ENCODE measurements at regions not wholly inside any gene's neighbourhood (a gene's known extent, or its start where the extent isn't known, plus 50 kb on each side); places are given as distances from the start of the nearest gene placed in this dataset.
"Not testable (repeated sequence)": the region's sequence is repeated elsewhere in the genome, so short reads cannot be mapped to it uniquely, and the experiment has no call there.

DNA sequence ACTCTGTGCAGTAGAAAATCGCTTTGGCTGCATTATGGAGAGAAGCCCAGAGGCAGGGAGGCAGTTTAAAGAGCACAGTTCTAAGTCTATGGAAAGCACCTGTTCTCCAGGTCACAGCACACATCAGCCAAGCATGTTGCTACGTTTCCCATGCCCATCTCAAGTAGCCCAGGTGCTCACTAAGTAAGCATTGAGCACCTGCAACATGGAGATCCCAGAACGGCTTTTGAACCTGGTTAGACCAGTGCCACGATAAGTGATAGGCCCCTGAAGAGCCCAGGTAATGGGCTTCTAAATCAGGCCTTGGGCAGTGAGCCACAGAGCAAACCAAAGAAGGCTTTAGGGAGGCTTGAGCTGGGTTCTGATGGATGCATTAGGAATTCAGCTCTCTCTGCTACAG, 186.2 kb downstream of the C1orf94 start:
- H3K27ac ChIP-seq (ENCODE audit: low read depth, low read length) = no peak overlapping the region

DNA sequence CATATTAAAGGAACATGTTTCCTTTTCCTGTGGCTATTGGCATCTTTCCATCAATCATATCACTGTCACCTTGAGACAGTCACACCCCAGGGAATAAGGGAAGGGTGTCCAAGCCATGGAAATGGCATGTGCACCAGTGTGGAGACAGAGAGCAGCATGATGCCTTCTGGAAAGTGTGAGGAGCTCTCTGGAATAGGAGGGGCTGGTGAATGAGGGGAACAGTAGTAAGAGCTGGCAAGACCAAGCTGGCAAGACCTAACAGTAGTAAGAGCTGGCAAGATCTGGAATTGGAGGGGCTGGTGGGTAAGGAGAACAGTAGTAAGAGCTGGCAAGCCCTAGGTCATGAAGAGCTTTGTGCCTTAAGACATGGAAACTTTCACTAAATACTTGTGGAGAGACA, 186.7 kb downstream of the C1orf94 start:
- no peaks in the 10 kb centered on the region for H3K36me3 ChIP-seq (ENCODE audit: control insufficient read depth, insufficient read depth, low read length)
- no peaks in the 10 kb centered on the region for H3K27me3 ChIP-seq (ENCODE audit: control insufficient read depth, insufficient read depth, low read length)
- DNase-seq (ENCODE audit: low read depth in 4 of 6, low spot score in 6 of 6) = no peak
- no peak overlapping the region for H3K27ac ChIP-seq (ENCODE audit: low read depth, low read length)
- H3K9me3 ChIP-seq (ENCODE audit: control insufficient read depth, insufficient read depth, low read length) = no peaks in the 10 kb centered on the region
- no peaks in the 10 kb centered on the region for H3K4me1 ChIP-seq (ENCODE audit: control insufficient read depth, insufficient read depth, low read length)
- H3K4me3 ChIP-seq (ENCODE audit: low read depth, low read length) = no peak overlapping the region

More for the DNA sequence above, 186.2 kb downstream of the C1orf94 start:
- no peaks in the 10 kb centered on the region for H3K27me3 ChIP-seq (ENCODE audit: control insufficient read depth, insufficient read depth, low read length)
- WGBS (ENCODE audit: insufficient coverage) = 75% methylated on average over 4 of the region's 4 CpGs
- DNase-seq (ENCODE audit: low read depth in 4 of 6, low spot score in 6 of 6) = peak in 1 of 6 donors; percentile 42
- H3K4me1 ChIP-seq (ENCODE audit: control insufficient read depth, insufficient read depth, low read length) = no peaks in the 10 kb centered on the region
- no peaks in the 10 kb centered on the region for H3K36me3 ChIP-seq (ENCODE audit: control insufficient read depth, insufficient read depth, low read length)
- H3K4me3 ChIP-seq (ENCODE audit: low read depth, low read length) = no peak overlapping the region
- H3K9me3 ChIP-seq (ENCODE audit: control insufficient read depth, insufficient read depth, low read length) = no peaks in the 10 kb centered on the region

DNA sequence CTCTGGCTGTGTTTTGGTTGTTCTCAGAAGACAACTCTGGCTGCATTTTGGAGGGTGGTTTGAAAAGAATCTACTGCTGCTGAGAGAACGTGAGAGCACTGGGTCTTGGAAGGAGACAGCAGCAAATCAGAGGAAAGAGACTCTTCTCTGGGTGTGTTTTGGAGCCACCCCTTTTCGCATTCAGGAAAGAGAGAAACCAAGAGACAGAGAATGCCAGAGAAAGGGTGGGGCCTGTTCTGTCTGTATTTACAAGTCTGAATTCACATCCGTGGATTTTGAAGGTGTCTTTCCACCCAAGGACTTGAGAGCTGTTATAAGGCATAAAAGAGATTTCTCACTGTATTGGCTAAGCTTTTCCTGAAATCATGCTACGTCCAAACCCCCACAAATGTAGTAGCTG, 187.2 kb downstream of the C1orf94 start:
- H3K4me1 ChIP-seq (ENCODE audit: control insufficient read depth, insufficient read depth, low read length) = no peaks in the 10 kb centered on the region
- 80% methylated on average over 3 of the region's 4 CpGs for WGBS (ENCODE audit: insufficient coverage)
- H3K36me3 ChIP-seq (ENCODE audit: control insufficient read depth, insufficient read depth, low read length) = no peaks in the 10 kb centered on the region
- H3K9me3 ChIP-seq (ENCODE audit: control insufficient read depth, insufficient read depth, low read length) = no peaks in the 10 kb centered on the region
- no peak overlapping the region for H3K27ac ChIP-seq (ENCODE audit: low read depth, low read length)
- H3K4me3 ChIP-seq (ENCODE audit: low read depth, low read length) = no peak overlapping the region
- no peaks in the 10 kb centered on the region for H3K27me3 ChIP-seq (ENCODE audit: control insufficient read depth, insufficient read depth, low read length)
- no peak for DNase-seq (ENCODE audit: low read depth in 4 of 6, low spot score in 6 of 6)

DNA sequence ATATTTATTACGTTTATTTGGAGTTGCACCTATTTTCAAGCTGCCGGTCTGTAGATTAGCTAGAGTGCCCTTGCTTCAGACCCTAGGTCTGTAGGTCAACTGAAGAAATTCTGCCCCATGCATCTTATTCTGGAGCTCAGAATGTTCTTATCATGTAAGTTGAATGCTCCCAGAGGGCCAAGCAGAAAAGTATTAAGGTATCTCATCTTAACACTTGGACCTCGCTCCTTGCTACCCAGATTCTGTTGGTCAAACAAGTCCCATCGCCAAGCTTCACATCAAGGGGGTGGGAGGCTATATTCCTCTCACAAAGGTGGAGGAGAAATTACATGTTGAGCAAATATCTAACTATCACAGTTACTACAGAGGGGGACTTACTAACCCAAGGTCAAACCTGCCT, 187.7 kb downstream of the C1orf94 start:
- H3K27ac ChIP-seq (ENCODE audit: low read depth, low read length) = no peak overlapping the region
- no peak overlapping the region for H3K4me3 ChIP-seq (ENCODE audit: low read depth, low read length)
- no peaks in the 10 kb centered on the region for H3K27me3 ChIP-seq (ENCODE audit: control insufficient read depth, insufficient read depth, low read length)
- WGBS (ENCODE audit: insufficient coverage) = 100% methylated on average over 2 of the region's 4 CpGs
- no peak for DNase-seq (ENCODE audit: low read depth in 4 of 6, low spot score in 6 of 6)
- H3K36me3 ChIP-seq (ENCODE audit: control insufficient read depth, insufficient read depth, low read length) = no peaks in the 10 kb centered on the region
- no peaks in the 10 kb centered on the region for H3K4me1 ChIP-seq (ENCODE audit: control insufficient read depth, insufficient read depth, low read length)
- H3K9me3 ChIP-seq (ENCODE audit: control insufficient read depth, insufficient read depth, low read length) = no peaks in the 10 kb centered on the region

DNA sequence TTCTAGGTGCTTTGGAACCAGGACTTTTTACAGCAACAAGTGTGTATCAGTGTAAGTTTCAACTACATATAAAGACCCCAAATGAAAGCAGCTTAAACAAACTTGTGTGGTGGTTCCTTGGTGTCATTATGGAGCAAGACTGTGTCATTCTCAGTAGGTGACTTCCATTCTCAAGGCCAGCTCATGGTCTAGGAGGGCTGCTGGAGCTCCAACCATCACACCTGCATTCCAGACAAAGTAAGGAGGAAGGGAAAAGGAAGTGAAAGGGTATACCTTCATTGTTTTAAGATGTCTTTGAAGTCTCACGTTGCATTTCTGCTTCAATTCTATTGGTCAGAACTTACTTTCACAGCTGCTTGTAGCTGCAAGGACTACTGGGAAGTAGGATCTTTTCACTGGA, 188.6 kb downstream of the C1orf94 start:
- DNase-seq (ENCODE audit: low read depth in 4 of 6, low spot score in 6 of 6) = no peak
- Histone ChIP-seq H3K9me3 (ENCODE audit: control insufficient read depth, insufficient read depth, low read length) (no peaks in the 10 kb centered on the region), H3K4me3 (ENCODE audit: low read depth, low read length) (no peak overlapping the region), H3K4me1 (ENCODE audit: control insufficient read depth, insufficient read depth, low read length) (no peaks in the 10 kb centered on the region), H3K27ac (ENCODE audit: low read depth, low read length) (no peak overlapping the region), H3K36me3 (ENCODE audit: control insufficient read depth, insufficient read depth, low read length) (no peaks in the 10 kb centered on the region), H3K27me3 (ENCODE audit: control insufficient read depth, insufficient read depth, low read length) (no peaks in the 10 kb centered on the region)
- WGBS (ENCODE audit: insufficient coverage) = no CpG with 5 or more reads among the region's 1 CpG

DNA sequence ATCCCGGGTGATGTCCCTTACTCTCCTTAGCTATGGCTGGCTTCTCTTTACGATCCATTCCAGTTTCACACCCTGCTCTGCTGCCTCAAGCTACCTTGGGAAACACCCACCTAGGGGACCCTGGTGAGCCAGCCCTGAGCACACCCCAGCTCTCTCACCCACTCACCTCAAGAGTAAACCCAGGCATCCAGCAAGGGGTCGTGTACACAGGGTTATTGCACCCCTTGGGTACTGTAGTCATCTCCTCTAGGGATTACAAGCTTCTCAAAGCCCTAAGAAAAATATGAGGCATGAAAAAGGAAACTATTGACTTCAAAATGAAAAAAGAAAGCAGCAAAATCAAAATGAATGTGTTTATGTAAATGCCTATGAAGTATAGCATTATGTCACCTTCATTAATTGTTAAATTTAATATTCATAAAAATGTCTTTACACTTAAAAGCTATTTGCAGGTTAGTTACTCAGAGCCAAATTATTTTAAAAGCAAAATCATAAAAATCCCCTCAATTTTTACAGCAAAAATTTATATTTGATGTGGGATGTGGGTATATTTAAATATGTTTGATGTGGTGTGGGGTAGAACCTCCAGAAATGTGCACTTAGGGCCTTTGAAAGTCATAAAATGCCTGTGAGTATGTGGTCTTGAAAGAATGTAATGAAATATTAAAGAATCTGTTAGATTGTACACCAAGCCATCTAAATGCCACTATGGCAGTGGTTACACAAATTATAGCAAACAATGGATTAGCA, 190.3 kb downstream of the C1orf94 start:
- no peak overlapping the region for H3K27ac ChIP-seq (ENCODE audit: low read depth, low read length)
- no peaks in the 10 kb centered on the region for H3K4me1 ChIP-seq (ENCODE audit: control insufficient read depth, insufficient read depth, low read length)
- H3K27me3 ChIP-seq (ENCODE audit: control insufficient read depth, insufficient read depth, low read length) = no peaks in the 10 kb centered on the region
- no peak overlapping the region for H3K4me3 ChIP-seq (ENCODE audit: low read depth, low read length)
- DNase-seq (ENCODE audit: low read depth in 4 of 6, low spot score in 6 of 6) = no peak
- no peaks in the 10 kb centered on the region for H3K36me3 ChIP-seq (ENCODE audit: control insufficient read depth, insufficient read depth, low read length)
- no peaks in the 10 kb centered on the region for H3K9me3 ChIP-seq (ENCODE audit: control insufficient read depth, insufficient read depth, low read length)
- 43% methylated on average over 1 of the region's 3 CpGs for WGBS (ENCODE audit: insufficient coverage)

DNA sequence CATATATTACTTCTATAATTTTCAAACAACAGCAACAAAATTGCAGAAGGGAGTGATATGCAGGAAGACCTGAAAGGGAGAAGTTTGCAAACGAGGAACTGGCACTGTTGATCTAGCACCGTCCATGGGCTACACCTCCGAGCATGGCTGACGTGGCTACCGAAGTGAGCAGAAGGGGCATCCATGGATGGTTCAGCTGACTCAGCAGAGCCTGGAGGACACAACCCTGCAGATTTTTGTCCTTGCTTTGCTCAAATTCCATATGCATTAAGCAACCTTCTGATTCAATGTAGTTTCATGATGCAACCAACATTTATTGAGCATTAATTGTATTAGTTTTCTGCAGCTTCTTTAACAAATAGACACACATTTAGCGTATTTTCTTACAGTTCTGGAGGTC, 191.2 kb downstream of the C1orf94 start:
- no peaks in the 10 kb centered on the region for H3K27me3 ChIP-seq (ENCODE audit: control insufficient read depth, insufficient read depth, low read length)
- H3K4me1 ChIP-seq (ENCODE audit: control insufficient read depth, insufficient read depth, low read length) = no peaks in the 10 kb centered on the region
- H3K36me3 ChIP-seq (ENCODE audit: control insufficient read depth, insufficient read depth, low read length) = no peaks in the 10 kb centered on the region
- H3K4me3 ChIP-seq (ENCODE audit: low read depth, low read length) = no peak overlapping the region
- no peak for DNase-seq (ENCODE audit: low read depth in 4 of 6, low spot score in 6 of 6)
- 91% methylated on average over 5 of the region's 6 CpGs for WGBS (ENCODE audit: insufficient coverage)
- no peak overlapping the region for H3K27ac ChIP-seq (ENCODE audit: low read depth, low read length)
- no peaks in the 10 kb centered on the region for H3K9me3 ChIP-seq (ENCODE audit: control insufficient read depth, insufficient read depth, low read length)

DNA sequence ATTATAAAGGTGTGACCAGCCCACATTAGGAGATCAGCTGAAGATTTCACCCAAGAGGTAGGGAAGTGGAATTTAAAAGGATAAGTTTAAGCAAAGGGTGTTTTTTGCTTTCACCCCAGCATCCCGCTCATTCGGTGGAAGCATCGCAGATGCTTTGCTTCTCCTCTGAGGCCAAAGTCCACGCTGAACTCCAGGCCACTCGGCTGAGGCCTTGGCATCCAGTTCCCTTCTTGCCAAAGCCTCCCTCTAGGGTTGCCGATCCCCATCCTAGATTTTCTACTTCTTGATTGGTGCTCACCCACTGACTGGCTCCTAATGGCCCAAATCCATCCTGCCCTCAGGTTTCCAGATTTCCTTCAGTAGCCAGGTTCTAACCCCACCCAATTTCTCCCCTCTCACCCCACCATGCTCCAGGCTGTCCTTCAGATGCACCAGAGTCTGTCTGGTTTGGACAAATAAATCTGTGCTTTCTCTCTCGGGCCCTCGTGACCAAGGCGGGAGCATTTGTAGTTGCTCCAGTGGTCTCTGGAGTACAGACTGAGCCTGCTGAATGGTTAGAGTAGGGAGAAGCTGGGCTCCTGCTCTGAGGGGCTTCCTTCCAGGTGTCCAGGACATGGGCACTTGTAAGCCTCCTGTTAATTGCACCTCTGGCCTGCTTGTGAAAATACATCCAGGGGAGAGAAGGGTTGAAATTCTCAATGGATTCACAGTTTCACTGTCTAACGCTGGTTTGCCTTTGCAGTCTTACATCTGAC, 193.2 kb downstream of the C1orf94 start:
- Histone ChIP-seq H3K4me1 (ENCODE audit: control insufficient read depth, insufficient read depth, low read length) (no peaks in the 10 kb centered on the region), H3K27ac (ENCODE audit: low read depth, low read length) (no peak overlapping the region), H3K27me3 (ENCODE audit: control insufficient read depth, insufficient read depth, low read length) (no peaks in the 10 kb centered on the region), H3K4me3 (ENCODE audit: low read depth, low read length) (no peak overlapping the region), H3K36me3 (ENCODE audit: control insufficient read depth, insufficient read depth, low read length) (no peaks in the 10 kb centered on the region), H3K9me3 (ENCODE audit: control insufficient read depth, insufficient read depth, low read length) (no peaks in the 10 kb centered on the region)
- WGBS (ENCODE audit: insufficient coverage) = 92% methylated on average over 9 of the region's 10 CpGs
- DNase-seq (ENCODE audit: low read depth in 4 of 6, low spot score in 6 of 6) = no peak

DNA sequence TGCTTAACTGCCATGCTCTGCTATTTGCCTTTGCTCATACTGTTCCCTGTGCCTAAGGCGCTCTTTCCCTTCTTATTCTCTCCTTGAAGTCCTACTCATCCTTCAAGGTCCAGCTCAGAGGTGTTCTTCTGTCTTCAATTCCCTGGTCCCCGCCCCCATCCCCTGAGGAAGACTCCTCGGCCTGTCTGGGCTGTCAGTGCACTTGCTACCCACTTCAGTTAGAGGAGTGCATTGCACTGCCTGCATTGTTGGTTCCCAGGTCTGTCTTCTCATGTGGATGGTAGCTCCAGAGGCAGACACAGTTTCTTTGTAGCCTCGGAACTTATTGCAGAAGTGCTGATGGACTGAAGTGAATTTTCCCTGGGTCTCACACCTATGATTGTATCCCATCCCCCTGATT, 194.0 kb downstream of the C1orf94 start:
- Histone ChIP-seq H3K27ac (ENCODE audit: low read depth, low read length) (no peak overlapping the region), H3K9me3 (ENCODE audit: control insufficient read depth, insufficient read depth, low read length) (no peaks in the 10 kb centered on the region), H3K4me1 (ENCODE audit: control insufficient read depth, insufficient read depth, low read length) (no peaks in the 10 kb centered on the region), H3K36me3 (ENCODE audit: control insufficient read depth, insufficient read depth, low read length) (no peaks in the 10 kb centered on the region), H3K27me3 (ENCODE audit: control insufficient read depth, insufficient read depth, low read length) (no peaks in the 10 kb centered on the region), H3K4me3 (ENCODE audit: low read depth, low read length) (no peak overlapping the region)
- no peak for DNase-seq (ENCODE audit: low read depth in 4 of 6, low spot score in 6 of 6)
- 92% methylated on average over 3 of the region's 4 CpGs for WGBS (ENCODE audit: insufficient coverage)

DNA sequence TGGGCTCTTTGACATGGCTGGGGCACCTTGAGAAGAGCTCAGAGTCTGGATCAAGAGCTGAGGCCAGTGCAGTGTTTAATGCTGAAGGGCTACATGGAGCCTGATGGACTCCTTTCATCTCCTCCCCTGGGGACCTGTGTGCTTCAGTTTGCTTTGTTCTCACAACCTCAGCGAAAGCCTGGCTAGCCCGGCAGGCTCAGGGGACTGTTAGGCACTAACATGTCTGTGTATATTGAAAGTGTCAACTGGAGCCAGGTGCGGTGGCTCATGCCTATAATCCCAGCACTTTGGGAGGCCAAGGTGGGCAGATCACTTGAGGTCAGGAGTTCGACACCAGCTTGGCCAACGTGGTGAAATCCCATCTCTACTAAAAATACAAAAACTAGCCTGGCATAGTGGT, 194.5 kb downstream of the C1orf94 start:
- not testable (repeated sequence) for H3K36me3 ChIP-seq (ENCODE audit: control insufficient read depth, insufficient read depth, low read length); H3K4me1 ChIP-seq (ENCODE audit: control insufficient read depth, insufficient read depth, low read length); H3K4me3 ChIP-seq (ENCODE audit: low read depth, low read length); H3K9me3 ChIP-seq (ENCODE audit: control insufficient read depth, insufficient read depth, low read length); DNase-seq (ENCODE audit: low read depth in 4 of 6, low spot score in 6 of 6); H3K27ac ChIP-seq (ENCODE audit: low read depth, low read length); H3K27me3 ChIP-seq (ENCODE audit: control insufficient read depth, insufficient read depth, low read length)
- WGBS (ENCODE audit: insufficient coverage) = 94% methylated on average over 3 of the region's 5 CpGs
